Natural killer cell (primary cell): ENCODE measurements at regions not wholly inside any gene's neighbourhood (a gene's known extent, or its start where the extent isn't known, plus 50 kb on each side); places are given as distances from the start of the nearest gene placed in this dataset.

Source experiments
- ATAC-seq, 3 donors: fragments of 150-1000 bp in 2 of 3; fragments of 200-7000 bp in 1 of 3; cut with Tn5 transposase; 1 replicate in 1 of 3; 2 replicates in 2 of 3; pipeline ENCODE4 v1.10.0; 2021; ENCODE audit warnings: mild to moderate bottlenecking in 2 of 3, moderate library complexity in 2 of 3
- DNase-seq, 2 donors: peaks; one replicate each; pipeline versions ENCODE4 v3.0.0 to v3.0.0-alpha.2; 2013 to 2021; ENCODE audit warnings: mixed read lengths in 1 of 2
- H3K27ac ChIP-seq: one replicate; pipeline ENCODE4 v1.5.1; 2013; ENCODE audit warnings: mild to moderate bottlenecking, low read length
- H3K27me3 ChIP-seq: one replicate; pipeline ENCODE4 v1.6.1; 2013; ENCODE audit warnings: low read length; ENCODE audit not compliant: control insufficient read depth, insufficient read depth
- H3K36me3 ChIP-seq: one replicate; pipeline ENCODE4 v1.6.1; 2013; ENCODE audit warnings: low read length; ENCODE audit not compliant: control insufficient read depth, insufficient read depth
- H3K4me1 ChIP-seq: one replicate; pipeline ENCODE4 v1.6.1; 2013; ENCODE audit warnings: low read length; ENCODE audit not compliant: control insufficient read depth, insufficient read depth
- H3K4me3 ChIP-seq: one replicate; pipeline ENCODE4 v1.5.1; 2013; ENCODE audit warnings: low read length
- H3K9me3 ChIP-seq: one replicate; pipeline ENCODE4 v1.6.1; 2013; ENCODE audit warnings: low read length; ENCODE audit not compliant: control insufficient read depth, insufficient read depth
- H3K27ac Mint-ChIP-seq, 2 donors: one replicate each; pipeline ENCODE4 v1.8.0; 2022; ENCODE audit warnings: mild to moderate bottlenecking in 2 of 2, mixed read lengths in 2 of 2, moderate library complexity in 1 of 2
- H3K27me3 Mint-ChIP-seq, 2 donors: one replicate each; pipeline ENCODE4 v1.8.0; 2022; ENCODE audit warnings: low read depth in 2 of 2, mixed read lengths in 2 of 2
- H3K36me3 Mint-ChIP-seq: one replicate; pipeline ENCODE4 v1.8.0; 2022; ENCODE audit warnings: mixed read lengths
- H3K4me1 Mint-ChIP-seq, 2 donors: one replicate each; pipeline ENCODE4 v1.8.0; 2022; ENCODE audit warnings: mixed read lengths in 2 of 2
- H3K4me3 Mint-ChIP-seq: one replicate; pipeline ENCODE4 v1.8.0; 2022; ENCODE audit warnings: mild to moderate bottlenecking, moderate library complexity, mixed read lengths
- H3K9me3 Mint-ChIP-seq, 2 donors: one replicate each; pipeline ENCODE4 v1.8.0; 2022; ENCODE audit warnings: mixed read lengths in 2 of 2
- CTCF ChIP-seq: fragments of 200-600 bp; IDR thresholded peaks from one replicate; pipeline ENCODE4 v1.8.0; 2022; ENCODE audit warnings: antibody characterized with exemption
- WGBS: methylation state at CpG from one replicate; pipeline ENCODE4 v1.1.7; 2013; ENCODE audit warnings: missing lambda C conversion rate; ENCODE audit not compliant: insufficient coverage; 5-methylcytosine and 5-hydroxymethylcytosine counted together
- intact Hi-C: fragments of 100-400 bp; cut with micrococcal nuclease; formaldehyde crosslinking; loops from one replicate; pipeline ENCODE4 v1.14.2; 2022

GRCh38 chr18:11497585-11497984, 111.8 kb upstream of the SLC35G4 start:
- DNase-seq (no peak), ATAC-seq (no peak)
- Histone ChIP-seq H3K27me3 (no peaks in the 10 kb centered on the region), H3K4me3 (no peak overlapping the region), H3K27ac (no peak overlapping the region), H3K9me3 (no peaks in the 10 kb centered on the region), H3K36me3 (no peaks in the 10 kb centered on the region), H3K4me1 (no peaks in the 10 kb centered on the region)
- no peak overlapping the region for H3K4me3 Mint-ChIP-seq
- no peak overlapping the region for H3K27ac Mint-ChIP-seq
- peaks cover 2 to 7% of the 10 kb centered on the region in 2 donors for H3K27me3 Mint-ChIP-seq
- TF ChIP-seq CTCF: no peak
- WGBS: 88% methylated on average over 2 of the region's 2 CpGs
- H3K9me3 Mint-ChIP-seq: peaks cover 0 to 3% of the 10 kb centered on the region in 2 donors
- no peaks in the 10 kb centered on the region for H3K4me1 Mint-ChIP-seq
- intact Hi-C loops: no loop called here
- H3K36me3 Mint-ChIP-seq: no peaks in the 10 kb centered on the region

DNA sequence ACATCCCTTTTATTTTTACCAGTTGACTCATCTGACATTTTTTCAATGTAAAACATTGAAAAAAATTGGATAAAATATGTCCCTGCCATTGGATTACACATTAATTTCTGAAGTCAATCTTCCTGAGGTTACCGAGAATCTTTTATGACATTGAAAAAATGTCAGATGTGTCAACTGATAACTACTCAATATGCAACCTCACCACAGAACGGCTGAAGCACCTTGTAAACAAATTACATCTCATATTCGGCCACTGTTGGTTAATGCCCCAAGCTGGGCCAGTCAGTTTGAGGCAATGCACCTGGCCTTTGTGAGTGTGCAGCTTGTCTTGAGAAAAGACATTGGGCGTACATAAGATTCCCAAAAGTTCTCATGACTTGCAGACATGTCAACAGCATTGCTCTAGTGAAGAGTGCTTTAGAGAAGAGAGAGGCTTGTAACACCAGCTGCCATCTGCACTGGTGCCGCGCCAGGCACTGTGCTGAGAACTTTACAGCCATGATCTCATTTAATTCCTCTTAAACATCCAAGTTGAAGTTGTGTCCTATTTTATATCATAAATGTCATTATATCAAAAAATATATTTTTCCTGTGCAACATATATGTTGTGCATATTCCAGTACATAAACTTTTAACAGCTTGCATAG, 112.7 kb upstream of the SLC35G4 start:
- no peak overlapping the region for H3K4me3 Mint-ChIP-seq
- Histone ChIP-seq H3K4me1 (no peaks in the 10 kb centered on the region), H3K36me3 (no peaks in the 10 kb centered on the region), H3K4me3 (no peak overlapping the region), H3K9me3 (no peaks in the 10 kb centered on the region), H3K27ac (no peak overlapping the region), H3K27me3 (no peaks in the 10 kb centered on the region)
- intact Hi-C loops: no loop called here
- H3K9me3 Mint-ChIP-seq: peaks cover 0 to 3% of the 10 kb centered on the region in 2 donors
- no peak for TF ChIP-seq CTCF
- 84% methylated on average over 6 of the region's 6 CpGs for WGBS
- ATAC-seq: no peak
- peaks cover 0 to 2% of the 10 kb centered on the region in 2 donors for H3K27me3 Mint-ChIP-seq
- no peaks in the 10 kb centered on the region for H3K4me1 Mint-ChIP-seq
- H3K27ac Mint-ChIP-seq: no peak overlapping the region
- no peaks in the 10 kb centered on the region for H3K36me3 Mint-ChIP-seq
- DNase-seq: no peak

DNA sequence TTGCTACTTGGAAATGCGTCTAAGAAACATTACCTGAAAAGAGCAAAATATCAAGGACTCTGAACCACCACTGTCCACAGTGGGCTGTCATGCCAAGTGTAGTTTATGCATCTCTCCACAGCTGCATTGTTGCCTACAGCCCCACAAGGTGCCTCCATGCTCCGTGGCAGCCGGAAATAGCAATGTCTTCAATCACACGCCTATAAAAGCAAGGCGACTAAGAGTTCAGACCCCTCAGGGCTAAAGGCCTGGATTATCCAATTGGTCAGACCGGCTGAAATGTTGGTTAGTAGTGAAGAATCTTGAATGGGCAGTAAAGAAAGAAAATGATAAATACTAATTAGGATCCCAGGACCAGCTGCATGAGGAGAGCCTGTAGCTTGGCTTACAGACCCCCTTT, 114.0 kb upstream of the SLC35G4 start:
- Mint-ChIP-seq H3K36me3 (no peaks in the 10 kb centered on the region), H3K4me3 (no peak overlapping the region), H3K9me3 (peaks cover 0 to 3% of the 10 kb centered on the region in 2 donors), H3K27ac (no peak overlapping the region), H3K27me3 (peaks cover 0 to 2% of the 10 kb centered on the region in 2 donors), H3K4me1 (no peaks in the 10 kb centered on the region)
- WGBS: 78% methylated on average over 6 of the region's 6 CpGs
- TF ChIP-seq CTCF: no peak
- no peak overlapping the region for H3K27ac ChIP-seq
- H3K9me3 ChIP-seq: no peaks in the 10 kb centered on the region
- no peak overlapping the region for H3K4me3 ChIP-seq
- no peaks in the 10 kb centered on the region for H3K36me3 ChIP-seq
- no peaks in the 10 kb centered on the region for H3K27me3 ChIP-seq
- DNase-seq: no peak
- no peak for ATAC-seq
- H3K4me1 ChIP-seq: no peaks in the 10 kb centered on the region
- intact Hi-C loops: no loop called here

GRCh38 chr18:11494107-11494506, 115.3 kb upstream of the SLC35G4 start:
- H3K4me3 Mint-ChIP-seq: no peak overlapping the region
- intact Hi-C loops: no loop called here
- TF ChIP-seq CTCF: no peak
- H3K4me1 Mint-ChIP-seq: no peaks in the 10 kb centered on the region
- H3K4me1 ChIP-seq: no peaks in the 10 kb centered on the region
- ATAC-seq (no peak), DNase-seq (no peak)
- no peak overlapping the region for H3K4me3 ChIP-seq
- no peaks in the 10 kb centered on the region for H3K9me3 ChIP-seq
- no peak overlapping the region for H3K27ac ChIP-seq
- no peaks in the 10 kb centered on the region for H3K27me3 ChIP-seq
- H3K9me3 Mint-ChIP-seq: peaks cover 0 to 3% of the 10 kb centered on the region in 2 donors
- H3K27me3 Mint-ChIP-seq: no peaks in the 10 kb centered on the region
- no peak overlapping the region for H3K27ac Mint-ChIP-seq
- H3K36me3 ChIP-seq: no peaks in the 10 kb centered on the region
- H3K36me3 Mint-ChIP-seq: no peaks in the 10 kb centered on the region
